Activated naive CD8-positive, alpha-beta T cell treated with anti-CD3 and anti-CD28 coated beads for 36 hours (primary cell): ENCODE measurements at regions not wholly inside any gene's neighbourhood (a gene's known extent, or its start where the extent isn't known, plus 50 kb on each side); places are given as distances from the start of the nearest gene placed in this dataset.
"Not testable (repeated sequence)": the region's sequence is repeated elsewhere in the genome, so short reads cannot be mapped to it uniquely, and the experiment has no call there.

ENCODE experiments used
- DNase-seq: peaks from one replicate; pipeline ENCODE4 v3.0.0; 2021
- H3K27ac Mint-ChIP-seq: one replicate; pipeline ENCODE4 v1.8.0; 2022; ENCODE audit warnings: mild to moderate bottlenecking, moderate library complexity, mixed read lengths
- H3K27me3 Mint-ChIP-seq: one replicate; pipeline ENCODE4 v1.8.0; 2022; ENCODE audit warnings: mild to moderate bottlenecking, mixed read lengths
- H3K36me3 Mint-ChIP-seq: one replicate; pipeline ENCODE4 v1.8.0; 2021; ENCODE audit warnings: mild to moderate bottlenecking, mixed read lengths
- H3K4me1 Mint-ChIP-seq: one replicate; pipeline ENCODE4 v1.8.0; 2021; ENCODE audit warnings: mixed read lengths
- H3K4me3 Mint-ChIP-seq: one replicate; pipeline ENCODE4 v1.8.0; 2022; ENCODE audit warnings: mild to moderate bottlenecking, moderate library complexity, mixed read lengths
- H3K9me3 Mint-ChIP-seq: one replicate; pipeline ENCODE4 v1.8.0; 2022; ENCODE audit warnings: mixed read lengths

DNA sequence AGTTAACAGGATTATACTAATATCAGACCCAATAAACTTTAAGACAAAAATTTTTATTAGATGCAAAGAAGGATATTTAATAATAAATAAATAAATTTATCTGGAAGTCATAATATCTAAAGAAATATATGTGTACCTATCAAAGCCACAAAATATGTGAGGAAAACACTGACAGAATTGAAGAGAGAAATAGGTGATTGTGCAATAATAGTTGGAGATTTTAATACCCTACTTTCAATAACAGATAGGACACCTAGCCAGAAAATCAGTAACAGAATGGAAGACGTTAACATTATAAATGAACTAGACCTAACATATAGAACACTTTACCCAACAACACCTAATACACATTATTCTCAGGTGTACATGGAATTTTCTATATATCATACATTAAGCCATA lies 541.4 kb upstream of the SMC2 start:
- no peaks in the 10 kb centered on the region for H3K4me1 Mint-ChIP-seq
- H3K27ac Mint-ChIP-seq, result no peak overlapping the region
- no peak for DNase-seq
- peaks cover 1% of the 10 kb centered on the region for H3K9me3 Mint-ChIP-seq
- H3K27me3 Mint-ChIP-seq, result no peaks in the 10 kb centered on the region
- H3K4me3 Mint-ChIP-seq, result no peak overlapping the region
- H3K36me3 Mint-ChIP-seq, result no peaks in the 10 kb centered on the region

DNA sequence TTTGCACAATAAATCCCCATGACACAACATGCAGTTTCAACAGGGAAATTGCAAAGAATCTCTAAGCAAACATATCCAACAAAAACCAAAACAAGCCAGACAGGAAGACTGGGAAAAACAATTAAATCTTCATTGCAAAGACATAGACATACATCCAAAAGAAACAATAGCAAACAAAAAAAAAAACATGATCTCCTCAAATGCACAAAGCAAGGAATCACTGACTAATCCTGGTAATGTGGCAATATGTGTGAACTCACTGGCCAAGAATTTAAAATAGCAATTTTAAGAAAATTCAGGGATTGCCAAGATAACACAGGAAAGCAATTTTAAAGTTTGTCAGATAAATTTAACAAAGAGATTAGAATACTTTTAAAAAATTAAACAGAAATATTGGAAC lies 520.1 kb upstream of the SMC2 start:
- H3K27ac Mint-ChIP-seq, result no peak overlapping the region
- H3K9me3 Mint-ChIP-seq, result peaks cover 18% of the 10 kb centered on the region
- H3K4me1 Mint-ChIP-seq, result no peaks in the 10 kb centered on the region
- no peak for DNase-seq
- no peak overlapping the region for H3K4me3 Mint-ChIP-seq
- H3K36me3 Mint-ChIP-seq, result no peaks in the 10 kb centered on the region
- no peaks in the 10 kb centered on the region for H3K27me3 Mint-ChIP-seq

DNA sequence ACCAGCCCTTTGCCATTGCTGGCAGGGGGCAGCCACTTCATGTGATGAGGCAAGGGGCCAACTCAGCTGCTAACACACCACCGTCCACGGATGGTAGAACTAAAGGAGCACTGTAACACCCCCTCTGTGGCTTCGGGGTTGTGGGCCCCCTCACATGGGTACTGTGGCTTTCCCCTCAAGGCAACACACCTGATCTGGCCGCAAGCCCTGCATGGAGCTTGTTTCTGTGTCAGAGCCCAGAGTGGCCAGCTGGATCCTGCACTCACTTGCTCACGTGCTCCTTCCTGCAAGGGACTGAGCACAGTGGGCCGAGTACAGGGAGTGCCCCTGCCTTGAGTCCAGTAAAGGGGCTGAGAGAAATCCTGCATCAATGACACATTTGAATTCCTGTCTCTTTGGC lies 507.4 kb upstream of the SMC2 start:
- Mint-ChIP-seq H3K27ac (no peak overlapping the region), H3K9me3 (peaks cover 4% of the 10 kb centered on the region), H3K4me3 (no peak overlapping the region), H3K4me1 (no peaks in the 10 kb centered on the region), H3K27me3 (no peaks in the 10 kb centered on the region), H3K36me3 (no peaks in the 10 kb centered on the region)
- DNase-seq, result no peak

DNA sequence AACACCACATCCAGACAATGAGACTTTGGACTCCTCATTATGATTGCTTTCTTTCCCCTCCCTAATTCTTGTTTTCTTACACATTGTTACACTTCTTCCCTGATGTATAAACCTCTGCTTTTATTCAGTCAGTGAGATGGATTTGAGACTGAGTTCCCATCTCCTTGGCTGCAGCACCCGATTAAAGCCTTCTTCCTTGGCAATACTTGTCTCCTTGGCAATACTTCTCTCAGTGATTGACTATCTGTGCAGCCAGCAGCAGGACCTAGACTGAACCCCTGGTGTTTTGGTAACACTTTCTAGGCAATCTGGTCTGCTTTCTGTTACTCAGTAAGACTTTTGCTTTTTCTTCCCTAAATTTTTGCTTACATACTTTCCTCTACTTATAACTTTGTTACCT lies 492.8 kb upstream of the SMC2 start:
- peaks cover 7% of the 10 kb centered on the region for H3K9me3 Mint-ChIP-seq
- no peaks in the 10 kb centered on the region for H3K36me3 Mint-ChIP-seq
- DNase-seq, result no peak
- no peak overlapping the region for H3K27ac Mint-ChIP-seq
- no peak overlapping the region for H3K4me3 Mint-ChIP-seq
- H3K4me1 Mint-ChIP-seq, result no peaks in the 10 kb centered on the region
- no peaks in the 10 kb centered on the region for H3K27me3 Mint-ChIP-seq

DNA sequence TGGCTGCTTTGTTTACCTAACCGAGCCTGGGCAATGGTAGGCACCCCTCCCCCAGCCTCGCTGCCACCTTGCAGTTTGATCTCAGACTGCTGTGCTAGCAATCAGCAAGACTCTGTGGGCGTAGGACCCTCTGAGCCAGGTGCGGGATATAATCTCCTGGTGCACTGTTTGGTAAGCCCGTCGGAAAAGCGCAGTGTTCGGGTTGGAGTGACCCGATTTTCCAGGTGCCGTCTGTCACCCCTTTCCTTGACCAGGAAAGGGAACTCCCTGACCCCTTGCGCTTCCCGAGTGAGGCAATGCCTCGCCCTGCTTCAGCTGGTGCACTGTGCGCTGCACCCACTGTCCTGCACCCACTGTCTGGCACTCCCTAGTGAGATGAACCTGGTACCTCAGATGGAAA lies 482.2 kb upstream of the SMC2 start:
- not testable (repeated sequence) for H3K4me1 Mint-ChIP-seq, H3K27ac Mint-ChIP-seq, H3K4me3 Mint-ChIP-seq, H3K27me3 Mint-ChIP-seq, DNase-seq, H3K36me3 Mint-ChIP-seq
- H3K9me3 Mint-ChIP-seq, result peaks cover 11% of the 10 kb centered on the region

DNA sequence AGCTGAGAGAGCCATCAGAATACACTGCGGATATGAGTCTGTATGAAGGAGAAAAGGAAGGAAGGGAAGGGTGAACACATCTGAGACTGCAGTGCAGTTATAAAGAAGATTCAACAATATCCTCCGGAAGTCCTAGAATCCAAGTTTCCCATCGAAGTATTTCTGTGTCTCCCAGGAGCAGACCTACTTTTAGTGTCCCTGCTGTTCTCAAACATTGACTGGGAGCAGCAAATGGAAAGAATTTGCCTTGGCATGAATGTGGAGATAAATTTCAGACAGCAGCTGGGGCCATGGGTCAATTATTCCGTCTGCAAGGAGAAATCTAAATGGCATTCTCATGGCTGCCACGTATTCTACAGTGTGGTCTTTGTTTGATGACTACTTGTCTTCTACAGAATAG lies 478.1 kb upstream of the SMC2 start:
- Mint-ChIP-seq H3K36me3 (no peaks in the 10 kb centered on the region), H3K27ac (no peak overlapping the region), H3K9me3 (peaks cover 5% of the 10 kb centered on the region), H3K27me3 (no peaks in the 10 kb centered on the region), H3K4me3 (no peak overlapping the region), H3K4me1 (no peaks in the 10 kb centered on the region)
- no peak for DNase-seq

DNA sequence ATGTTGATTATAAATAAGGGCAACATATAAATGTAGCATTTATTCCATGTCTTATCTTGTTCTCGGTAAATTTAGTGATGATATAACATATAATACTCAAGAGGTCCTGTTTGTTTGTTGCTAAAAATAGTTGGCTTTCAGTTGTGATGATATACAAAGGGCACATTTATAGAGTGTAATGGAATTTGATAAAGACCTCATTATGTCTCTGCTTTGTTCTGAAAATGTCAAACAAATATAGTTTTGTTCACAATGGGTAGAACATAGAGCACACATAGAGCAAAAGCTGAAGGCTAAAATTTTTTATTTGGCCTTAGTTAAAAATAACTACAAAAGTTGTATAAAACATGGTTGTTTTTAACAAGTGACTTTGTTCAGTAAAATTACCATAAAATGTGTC lies 477.1 kb upstream of the SMC2 start:
- Mint-ChIP-seq H3K27me3 (no peaks in the 10 kb centered on the region), H3K9me3 (peaks cover 3% of the 10 kb centered on the region), H3K27ac (no peak overlapping the region), H3K36me3 (no peaks in the 10 kb centered on the region), H3K4me1 (no peaks in the 10 kb centered on the region), H3K4me3 (no peak overlapping the region)
- no peak for DNase-seq

DNA sequence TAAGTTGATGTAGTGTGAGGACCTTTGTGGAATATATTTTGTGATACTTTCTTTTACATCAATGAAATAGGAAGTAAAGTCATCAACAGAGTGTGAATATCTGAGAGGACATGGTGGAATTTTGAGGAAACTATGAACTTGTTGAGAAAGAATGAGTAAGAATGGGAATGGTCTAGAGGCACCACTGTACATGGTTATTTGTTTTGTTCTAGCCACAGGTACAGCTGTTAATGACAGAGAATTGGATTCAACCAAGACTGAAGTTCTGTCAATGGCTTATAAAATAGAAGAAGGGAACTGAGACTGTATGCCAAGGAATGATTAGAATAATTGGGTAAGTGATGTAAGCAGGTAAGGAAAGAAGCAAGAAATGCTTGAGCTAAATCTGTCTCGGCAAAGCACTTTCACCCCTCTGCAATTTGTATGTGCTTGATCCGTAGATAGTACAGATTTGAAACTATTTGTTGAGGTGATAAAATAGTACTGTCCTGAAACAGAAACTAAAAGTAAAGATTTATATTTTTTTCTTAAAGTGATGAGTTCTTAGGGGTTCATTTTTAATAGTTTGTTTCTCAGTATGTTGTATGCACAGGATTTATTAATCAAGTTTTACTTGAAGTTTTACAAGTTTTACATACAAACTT lies 468.8 kb upstream of the SMC2 start:
- Mint-ChIP-seq H3K4me3 (no peak overlapping the region), H3K36me3 (no peaks in the 10 kb centered on the region), H3K9me3 (no peaks in the 10 kb centered on the region), H3K4me1 (no peaks in the 10 kb centered on the region), H3K27me3 (no peaks in the 10 kb centered on the region), H3K27ac (no peak overlapping the region)
- no peak for DNase-seq

DNA sequence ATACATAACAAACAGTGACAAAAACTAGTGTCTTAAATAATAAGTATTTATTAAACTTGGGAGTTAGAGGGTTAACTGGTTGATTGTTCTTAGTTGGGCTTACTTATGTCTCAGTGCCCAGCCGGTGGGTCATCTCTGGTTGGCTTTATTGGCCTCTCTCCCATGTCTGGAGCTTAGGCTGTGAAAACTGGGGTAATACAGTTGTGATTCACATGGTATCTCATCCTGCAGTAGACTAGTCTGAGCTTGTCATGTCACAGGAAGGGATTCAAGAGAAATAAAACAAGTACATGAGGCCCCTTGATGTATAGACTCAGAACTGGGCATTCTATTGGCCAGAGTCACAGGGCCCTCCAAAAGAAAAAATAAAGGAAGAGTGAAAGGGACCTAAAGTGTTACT lies 466.4 kb upstream of the SMC2 start:
- H3K27ac Mint-ChIP-seq, result no peak overlapping the region

DNA sequence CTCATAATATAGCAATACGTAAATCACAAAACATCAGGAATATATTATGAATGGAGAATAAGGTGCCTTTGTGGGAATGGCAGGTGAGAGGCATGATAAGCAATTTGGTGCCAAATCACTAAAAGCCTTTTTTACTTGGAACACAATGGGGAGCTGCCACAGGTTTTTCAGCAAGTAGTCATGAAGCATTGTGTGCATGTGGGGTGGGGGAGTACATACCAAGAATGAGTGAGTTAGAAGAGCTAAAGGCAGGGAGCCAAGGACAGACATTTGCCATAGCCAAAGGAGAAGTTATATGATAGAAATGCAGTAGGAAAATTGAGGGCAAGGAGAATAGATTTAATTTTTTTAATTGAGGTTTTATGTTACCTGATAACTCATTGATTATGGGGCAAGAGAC lies 445.0 kb upstream of the SMC2 start:
- Mint-ChIP-seq H3K27ac (no peak overlapping the region), H3K27me3 (no peaks in the 10 kb centered on the region), H3K36me3 (no peaks in the 10 kb centered on the region), H3K4me3 (no peak overlapping the region), H3K9me3 (no peaks in the 10 kb centered on the region), H3K4me1 (no peaks in the 10 kb centered on the region)
- DNase-seq, result no peak

More for the DNA sequence above, 466.4 kb upstream of the SMC2 start:
- H3K4me3 Mint-ChIP-seq, result no peak overlapping the region
- H3K27me3 Mint-ChIP-seq, result no peaks in the 10 kb centered on the region
- no peaks in the 10 kb centered on the region for H3K9me3 Mint-ChIP-seq
- no peaks in the 10 kb centered on the region for H3K36me3 Mint-ChIP-seq
- DNase-seq, result no peak
- H3K4me1 Mint-ChIP-seq, result no peaks in the 10 kb centered on the region

DNA sequence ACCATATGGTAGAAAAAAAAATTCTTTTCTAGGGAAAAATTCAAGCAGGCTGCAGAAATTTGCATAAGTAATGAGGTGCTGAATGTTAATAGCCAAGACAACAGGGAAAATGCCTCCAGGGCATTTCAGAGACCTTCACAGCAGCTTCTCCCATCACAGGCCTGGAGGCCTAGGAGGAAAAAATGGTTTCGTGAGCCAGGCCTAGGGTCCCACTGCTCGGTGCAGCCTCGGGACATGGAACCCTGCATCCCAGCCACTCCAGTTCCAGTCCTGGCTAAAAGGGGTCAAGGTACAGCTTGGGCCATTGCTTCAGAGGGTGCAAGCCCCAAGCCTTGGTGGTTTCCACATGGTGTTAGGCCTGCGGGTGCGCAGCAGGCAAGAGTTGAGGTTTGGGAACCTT lies 436.0 kb upstream of the SMC2 start:
- H3K4me1 Mint-ChIP-seq, result no peaks in the 10 kb centered on the region
- H3K4me3 Mint-ChIP-seq, result no peak overlapping the region
- DNase-seq, result no peak
- H3K36me3 Mint-ChIP-seq, result no peaks in the 10 kb centered on the region
- no peaks in the 10 kb centered on the region for H3K27me3 Mint-ChIP-seq
- peaks cover 4% of the 10 kb centered on the region for H3K9me3 Mint-ChIP-seq
- H3K27ac Mint-ChIP-seq, result no peak overlapping the region

DNA sequence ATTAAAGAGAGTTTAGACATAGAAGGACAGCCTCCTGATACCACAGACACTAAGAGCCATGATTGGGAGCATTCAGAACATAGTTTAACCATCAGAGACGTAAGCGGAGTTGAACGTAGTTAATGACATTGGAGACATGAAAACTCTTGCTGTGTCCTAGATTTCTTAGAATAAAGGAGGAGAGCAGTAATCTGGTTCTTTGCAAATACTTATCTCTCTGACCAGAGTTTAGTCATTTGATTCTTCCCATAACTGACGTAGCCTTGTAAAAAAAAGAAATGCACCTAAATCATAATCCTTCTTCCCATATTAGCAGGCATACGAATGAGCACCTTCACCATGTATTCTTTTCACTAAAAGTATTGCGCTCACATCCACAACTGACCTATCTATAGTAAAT lies 433.3 kb upstream of the SMC2 start:
- Mint-ChIP-seq H3K9me3 (peaks cover 4% of the 10 kb centered on the region), H3K4me1 (no peaks in the 10 kb centered on the region), H3K27ac (no peak overlapping the region), H3K4me3 (no peak overlapping the region), H3K27me3 (no peaks in the 10 kb centered on the region), H3K36me3 (no peaks in the 10 kb centered on the region)
- no peak for DNase-seq

DNA sequence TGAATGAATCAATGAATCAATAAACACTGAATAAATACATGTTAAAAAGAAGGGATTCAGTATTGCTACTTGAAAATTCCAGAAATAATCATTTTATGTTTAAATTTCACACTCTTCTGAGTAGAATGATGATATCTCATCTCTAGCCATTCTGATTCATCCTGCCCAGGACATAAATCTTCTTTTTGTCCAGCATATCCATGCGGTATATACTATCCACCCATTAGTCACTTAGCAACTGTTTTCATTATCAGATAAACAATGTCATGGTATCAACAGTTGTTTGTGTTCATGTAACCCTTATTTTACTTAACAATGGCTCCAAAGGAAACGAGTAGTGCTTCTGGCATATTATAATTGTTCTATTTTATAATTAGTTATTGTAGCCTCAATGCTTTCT lies 432.4 kb upstream of the SMC2 start:
- H3K9me3 Mint-ChIP-seq, result peaks cover 7% of the 10 kb centered on the region
- no peaks in the 10 kb centered on the region for H3K27me3 Mint-ChIP-seq
- no peak for DNase-seq

DNA sequence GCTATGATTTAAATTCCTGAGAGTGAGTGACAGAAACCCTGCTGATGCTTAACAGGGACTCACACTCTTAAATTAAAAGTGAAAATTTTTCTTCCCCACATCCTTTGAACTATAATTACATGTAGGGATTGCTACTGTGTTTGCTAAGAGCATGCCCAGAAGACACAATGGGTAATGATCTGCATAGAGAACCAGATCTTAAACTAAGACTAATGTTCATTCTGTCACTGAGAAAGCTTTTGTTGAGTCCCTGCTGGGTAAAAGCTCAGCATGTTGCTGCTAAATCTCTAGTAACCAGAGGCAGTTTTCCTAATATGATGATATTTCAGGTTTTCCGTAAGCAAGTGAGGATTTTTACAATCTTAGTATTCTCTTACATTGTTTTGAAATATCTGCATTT lies 424.8 kb upstream of the SMC2 start:
- Mint-ChIP-seq H3K4me1 (no peaks in the 10 kb centered on the region), H3K4me3 (no peak overlapping the region), H3K27ac (no peak overlapping the region), H3K36me3 (no peaks in the 10 kb centered on the region), H3K9me3 (peaks cover 3% of the 10 kb centered on the region), H3K27me3 (no peaks in the 10 kb centered on the region)
- no peak for DNase-seq

More for the DNA sequence above, 432.4 kb upstream of the SMC2 start:
- Mint-ChIP-seq H3K4me1 (no peaks in the 10 kb centered on the region), H3K36me3 (no peaks in the 10 kb centered on the region), H3K27ac (no peak overlapping the region), H3K4me3 (no peak overlapping the region)

DNA sequence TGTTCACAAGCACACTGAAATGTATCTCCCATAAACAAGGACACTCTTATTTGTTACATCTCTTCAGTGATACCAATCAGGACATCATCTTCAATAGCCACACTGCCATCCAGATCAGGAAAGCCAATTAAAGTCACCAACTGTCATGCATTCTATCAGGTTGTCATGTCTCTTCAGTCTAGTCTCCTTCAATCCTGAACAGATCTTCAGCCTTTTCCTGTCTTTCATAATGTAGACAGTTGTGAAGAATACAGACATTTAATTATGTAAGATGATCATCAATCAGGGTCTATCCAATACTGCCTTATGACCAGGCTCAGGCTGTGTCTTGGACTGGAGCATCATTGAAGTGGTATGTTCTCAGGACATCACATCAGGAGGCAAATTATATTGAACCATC lies 419.8 kb upstream of the SMC2 start:
- no peak for DNase-seq
- Mint-ChIP-seq H3K9me3 (no peaks in the 10 kb centered on the region), H3K4me1 (no peaks in the 10 kb centered on the region), H3K36me3 (no peaks in the 10 kb centered on the region), H3K27ac (no peak overlapping the region), H3K4me3 (no peak overlapping the region), H3K27me3 (no peaks in the 10 kb centered on the region)

DNA sequence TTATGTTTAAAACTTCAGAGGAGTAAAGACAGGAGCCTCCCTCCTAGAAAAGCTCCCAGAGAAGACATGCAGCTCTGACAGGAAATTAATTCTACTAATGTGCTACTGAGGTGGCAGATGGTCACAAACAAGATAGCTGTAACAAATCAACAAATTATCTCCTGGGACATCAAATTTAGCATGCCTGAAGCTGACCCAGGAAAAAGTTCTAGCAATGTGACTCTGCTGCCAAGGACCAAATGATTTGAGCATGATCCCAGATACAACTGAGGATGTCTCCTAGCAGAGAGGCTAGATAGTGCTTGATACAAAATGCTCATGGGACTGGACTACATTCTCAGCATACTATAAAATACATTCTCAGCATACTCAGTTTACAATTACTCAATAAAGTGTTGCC lies 413.5 kb upstream of the SMC2 start:
- no peak overlapping the region for H3K4me3 Mint-ChIP-seq
- no peaks in the 10 kb centered on the region for H3K9me3 Mint-ChIP-seq
- H3K27me3 Mint-ChIP-seq, result no peaks in the 10 kb centered on the region
- no peaks in the 10 kb centered on the region for H3K4me1 Mint-ChIP-seq
- no peak overlapping the region for H3K27ac Mint-ChIP-seq
- no peak for DNase-seq
- H3K36me3 Mint-ChIP-seq, result no peaks in the 10 kb centered on the region

DNA sequence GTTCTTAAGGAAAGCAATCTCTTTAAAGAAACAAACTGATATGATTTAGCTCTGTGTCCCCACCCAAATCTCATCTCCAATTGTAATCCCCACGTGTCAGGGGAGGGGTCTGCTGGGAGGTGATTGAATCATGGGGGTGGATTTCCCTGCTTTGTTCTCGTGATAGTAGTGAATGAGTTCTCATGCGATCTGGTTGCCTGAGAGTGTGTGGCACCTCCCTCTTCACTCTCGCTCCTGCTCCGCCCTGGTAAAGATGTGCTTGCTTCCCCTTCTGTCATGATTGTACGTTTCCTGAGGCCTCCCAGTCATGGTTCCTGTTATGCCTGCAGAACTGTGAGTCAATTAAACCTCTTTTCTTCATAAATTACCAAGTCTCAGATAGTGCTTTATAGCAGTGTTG lies 412.7 kb upstream of the SMC2 start:
- no peak overlapping the region for H3K27ac Mint-ChIP-seq
- H3K9me3 Mint-ChIP-seq, result no peaks in the 10 kb centered on the region
- no peaks in the 10 kb centered on the region for H3K36me3 Mint-ChIP-seq
- no peaks in the 10 kb centered on the region for H3K27me3 Mint-ChIP-seq
- DNase-seq, result no peak
- H3K4me3 Mint-ChIP-seq, result no peak overlapping the region
- no peaks in the 10 kb centered on the region for H3K4me1 Mint-ChIP-seq
